Peyer's patch (tissue), 4 donors: ENCODE measurements at regions not wholly inside any gene's neighbourhood (a gene's known extent, or its start where the extent isn't known, plus 50 kb on each side); places are given as distances from the start of the nearest gene placed in this dataset.

Source experiments
- CTCF ChIP-seq, 6 experiments: fragments of 450-650 bp in 4 of 6; fragments of 200-600 bp in 2 of 6; sonication (generic) in 1 of 6; IDR thresholded peaks; one replicate each; pipeline ENCODE4 v1.5.1; 2017 to 2019; ENCODE audit warnings: antibody characterized with exemption in 6 of 6, mild to moderate bottlenecking in 3 of 6, moderate library complexity in 1 of 6
- POLR2A ChIP-seq, 2 donors: fragments of 450-650 bp; IDR thresholded peaks; one replicate each; pipeline ENCODE4 v1.5.1; 2017; ENCODE audit warnings: antibody characterized with exemption in 2 of 2, mild to moderate bottlenecking in 2 of 2, moderate library complexity in 2 of 2

- TF ChIP-seq CTCF (IDR thresholded peaks at IDR 0.05) (no peak), POLR2A (IDR thresholded peaks at IDR 0.05) (no peak)
Observed at GRCh38 chr2:163028807-163029206, 190.2 kb upstream of the KCNH7 start.
